ENCODE measurements at regions not wholly inside any gene's neighbourhood (a gene's known extent, or its start where the extent isn't known, plus 50 kb on each side); places are given as distances from the start of the nearest gene placed in this dataset.

GRCh38 chr15:46280762-46281542, 646.1 kb downstream of the SQOR start:
- DNase-seq (ENCODE audit: low spot score): peak; percentile 40

GRCh38 chr15:46293550-46293949, 658.7 kb downstream of the SQOR start:
- H3K36me3 Mint-ChIP-seq: no peaks in the 10 kb centered on the region
- no peak overlapping the region for H3K27ac Mint-ChIP-seq
- no peak overlapping the region for H3K4me3 Mint-ChIP-seq
- H3K4me1 Mint-ChIP-seq: peaks cover 31% of the 10 kb centered on the region
- peak; percentile 23 for DNase-seq (ENCODE audit: low spot score)
- ATAC-seq: peak; percentile 57; the same call in 1 of the 2 replicates
- H3K27me3 Mint-ChIP-seq (ENCODE audit: low read depth): no peaks in the 10 kb centered on the region
- CTCF ChIA-PET: interaction anchor here (0.8 to 1.1 kb wide), 2 partner anchors 11 to 12 kb away, joined by 3 to 4 read pairs; no protein-coding TSS in a partner anchor
- no peaks in the 10 kb centered on the region for H3K9me3 Mint-ChIP-seq
- POLR2A ChIA-PET: no interaction called here
- TF ChIP-seq AR (CRISPR knock-in tag; IDR thresholded peaks at IDR 0.05) (no peak), NR3C1 (CRISPR knock-in tag; conservative IDR thresholded peaks at IDR 0.05; ENCODE audit: low read depth) (no peak), KAT7 (CRISPR knock-in tag; IDR thresholded peaks at IDR 0.05; ENCODE audit: borderline replicate concordance) (no peak), GABPB1 (CRISPR knock-in tag; IDR thresholded peaks at IDR 0.05) (no peak), JUN (CRISPR knock-in tag; IDR thresholded peaks at IDR 0.05) (no peak), E2F1 (CRISPR knock-in tag; IDR thresholded peaks at IDR 0.05) (no peak), CREM (CRISPR knock-in tag; IDR thresholded peaks at IDR 0.05) (no peak), ZNF396 (CRISPR knock-in tag; IDR thresholded peaks at IDR 0.05; ENCODE audit: borderline replicate concordance) (no peak), SMAD3 (CRISPR knock-in tag; IDR thresholded peaks at IDR 0.05; ENCODE audit: borderline replicate concordance) (no peak), PRRX2 (CRISPR knock-in tag; IDR thresholded peaks at IDR 0.05) (no peak), SP1 (CRISPR knock-in tag; conservative IDR thresholded peaks at IDR 0.05) (no peak), ZNF281 (CRISPR knock-in tag; IDR thresholded peaks at IDR 0.05) (no peak), ZNF512 (CRISPR knock-in tag; IDR thresholded peaks at IDR 0.05; ENCODE audit: borderline replicate concordance) (no peak), SMAD4 (CRISPR knock-in tag; IDR thresholded peaks at IDR 0.05) (no peak)

More at GRCh38 chr15:46280762-46281542, 646.1 kb downstream of the SQOR start:
- peak; percentile 95 for ATAC-seq
- Mint-ChIP-seq H3K4me1 (no peaks in the 10 kb centered on the region), H3K36me3 (no peaks in the 10 kb centered on the region), H3K4me3 (no peak overlapping the region), H3K27ac (no peak overlapping the region), H3K9me3 (peaks cover 9% of the 10 kb centered on the region), H3K27me3 (ENCODE audit: low read depth) (no peaks in the 10 kb centered on the region)
- POLR2A ChIA-PET: no interaction called here
- CTCF ChIA-PET: interaction anchor here (0.8 to 1.7 kb wide), 10 partner anchors 12 to 575 kb away, joined by 3 to 7 read pairs (median 3); no protein-coding TSS in a partner anchor
- no peak for TF ChIP-seq ZNF416 (CRISPR knock-in tag; IDR thresholded peaks at IDR 0.05)
- TF ChIP-seq ZNF532 (CRISPR knock-in tag; IDR thresholded peaks at IDR 0.05; ENCODE audit: borderline replicate concordance): no peak
- no peak for TF ChIP-seq TEAD4 (CRISPR knock-in tag; IDR thresholded peaks at IDR 0.05)
- no peak for TF ChIP-seq EMX1 (CRISPR knock-in tag; IDR thresholded peaks at IDR 0.05)
- TF ChIP-seq FOXP1 (CRISPR knock-in tag; IDR thresholded peaks at IDR 0.05; ENCODE audit: borderline replicate concordance): no peak
- no peak for TF ChIP-seq ESRRA (CRISPR knock-in tag; IDR thresholded peaks at IDR 0.05; ENCODE audit: borderline replicate concordance)

All from WTC11 (cell line).